H1 (cell line): ENCODE measurements at regions not wholly inside any gene's neighbourhood (a gene's known extent, or its start where the extent isn't known, plus 50 kb on each side); places are given as distances from the start of the nearest gene placed in this dataset.

Experiments
- CTCF ChIA-PET: fragments of 300-600 bp; sonication (Branson Sonifier 250); formaldehyde crosslinking; loops from one replicate; lab custom pipeline; 2021; ENCODE audit not compliant: partially characterized antibody; lab: Charles Lee
- POLR2A ChIA-PET: fragments of 300-600 bp; sonication (Branson Sonifier 250); formaldehyde crosslinking; loops from one replicate; lab custom pipeline; 2021; ENCODE audit warnings: inconsistent platforms; ENCODE audit not compliant: partially characterized antibody; lab: Charles Lee
- DNase-seq, 2 experiments: peaks; one replicate each; pipeline versions ENCODE4 v3.0.0 to v3.0.0-alpha.2; 2010 to 2022; ENCODE audit warnings: low spot score in 2 of 2, low read depth in 1 of 2, mixed read lengths in 1 of 2
- FAIRE-seq: peaks from 2 replicates; lab custom pipeline; 2011; peaks lifted over from hg19 to GRCh38; lab: Jason Lieb, UNC
- H2AFZ ChIP-seq: 2 replicates; pipeline ENCODE4 v1.8.1; 2012; ENCODE audit warnings: low read length, inconsistent platforms
- H2AK5ac ChIP-seq: 2 replicates; pipeline ENCODE4 v1.6.1; 2013; ENCODE audit warnings: low read depth, low read length
- H2BK120ac ChIP-seq: replicated peaks from 2 replicates; pipeline ENCODE3; 2013; ENCODE audit warnings: low read depth, low read length, inconsistent platforms
- H2BK12ac ChIP-seq: 2 replicates; pipeline ENCODE4 v1.6.1; 2013; ENCODE audit warnings: low read depth, low read length
- H2BK15ac ChIP-seq: 2 replicates; pipeline ENCODE4 v1.6.1; 2013; ENCODE audit warnings: low read length
- H2BK20ac ChIP-seq: 2 replicates; pipeline ENCODE4 v1.6.1; 2013; ENCODE audit warnings: low read length
- H2BK5ac ChIP-seq: 2 replicates; pipeline ENCODE4 v1.6.1; 2013; ENCODE audit warnings: low read depth, low read length
- H3K14ac ChIP-seq: 2 replicates; pipeline ENCODE4 v1.6.1; 2013; ENCODE audit warnings: inconsistent platforms; ENCODE audit not compliant: insufficient read length
- H3K18ac ChIP-seq: 2 replicates; pipeline ENCODE4 v1.6.1; 2013; ENCODE audit warnings: low read length; ENCODE audit errors: extremely low read depth
- H3K23ac ChIP-seq: 2 replicates; pipeline ENCODE4 v1.6.1; 2013; ENCODE audit warnings: inconsistent platforms; ENCODE audit not compliant: insufficient read length
- H3K23me2 ChIP-seq: 2 replicates; pipeline ENCODE4 v1.6.1; 2013; ENCODE audit warnings: low read depth, low read length
- H3K27ac ChIP-seq: 2 replicates; pipeline ENCODE4 v1.6.1; 2011; ENCODE audit warnings: low read depth, low read length, inconsistent platforms
- H3K27me3 ChIP-seq, 4 experiments: replicated peaks in 1 of 4; 1 replicate in 1 of 4; 2 replicates in 3 of 4; pipeline versions ENCODE4 v1.6.1 to v1.8.1; 2011 to 2013; ENCODE audit warnings: low read length in 3 of 4, mild to moderate bottlenecking in 3 of 4, inconsistent platforms in 2 of 4, mixed read lengths in 2 of 4, moderate library complexity in 1 of 4; ENCODE audit not compliant: control insufficient read depth in 3 of 4, insufficient read depth in 3 of 4; ENCODE audit errors: extremely low read depth in 1 of 4
- H3K36me3 ChIP-seq, 4 experiments: 2 replicates each; pipeline versions ENCODE4 v1.6.1 to v1.8.1; 2011 to 2013; ENCODE audit warnings: mild to moderate bottlenecking in 4 of 4, low read length in 3 of 4, moderate library complexity in 2 of 4, control low read depth in 1 of 4, inconsistent platforms in 1 of 4; ENCODE audit not compliant: insufficient read depth in 4 of 4, control insufficient read depth in 2 of 4
- H3K4ac ChIP-seq: replicated peaks from 2 replicates; pipeline ENCODE3; 2013; ENCODE audit warnings: low read length, low read depth, mixed read lengths, inconsistent platforms; ENCODE audit not compliant: insufficient read length
- H3K4me1 ChIP-seq, 4 experiments: replicated peaks in 1 of 4; 1 replicate in 1 of 4; 2 replicates in 3 of 4; pipeline versions ENCODE4 v1.6.1 to v1.8.1; 2011 to 2013; ENCODE audit warnings: low read length in 3 of 4, inconsistent platforms in 2 of 4, mixed read lengths in 1 of 4; ENCODE audit not compliant: insufficient read depth in 4 of 4, control insufficient read depth in 3 of 4
- H3K4me2 ChIP-seq, 2 experiments: 2 replicates each; pipeline versions ENCODE4 v1.6.1 to v1.8.1; 2011 to 2013; ENCODE audit warnings: low read depth in 2 of 2, low read length in 2 of 2, control low read depth in 1 of 2, inconsistent platforms in 1 of 2, mild to moderate bottlenecking in 1 of 2; ENCODE audit not compliant: insufficient read depth in 1 of 2
- H3K4me3 ChIP-seq, 4 experiments: fragments of 200-600, 300-600 bp in 1 of 4; sonication (generic), shearing (Covaris generic), sonication (Bioruptor Twin) in 1 of 4; 2 replicates each; pipeline versions ENCODE4 v1.5.1 to v1.8.1; 2011 to 2016; ENCODE audit warnings: low read length in 4 of 4, low read depth in 3 of 4, control low read depth in 2 of 4, inconsistent platforms in 2 of 4, mild to moderate bottlenecking in 2 of 4, mixed read lengths in 1 of 4, moderate library complexity in 1 of 4; ENCODE audit not compliant: insufficient read depth in 2 of 4; ENCODE audit errors: extremely low read depth in 1 of 4
- H3K56ac ChIP-seq: replicated peaks from 2 replicates; pipeline ENCODE3; 2013; ENCODE audit warnings: low read depth, mild to moderate bottlenecking, mixed read lengths, low read length, inconsistent platforms; ENCODE audit not compliant: insufficient read length
- H3K79me1 ChIP-seq: 2 replicates; pipeline ENCODE4 v1.6.1; 2013; ENCODE audit warnings: low read depth, low read length, control low read depth
- H3K79me2 ChIP-seq, 2 experiments: 2 replicates each; pipeline versions ENCODE4 v1.6.1 to v1.8.1; 2012 to 2013; ENCODE audit warnings: low read length in 2 of 2, mild to moderate bottlenecking in 2 of 2, inconsistent platforms in 1 of 2; ENCODE audit not compliant: insufficient read depth in 2 of 2, control insufficient read depth in 1 of 2
- H3K9ac ChIP-seq, 4 experiments: replicated peaks in 1 of 4; 1 replicate in 1 of 4; 2 replicates in 3 of 4; pipeline versions ENCODE4 v1.6.1 to v1.8.1; 2011 to 2013; ENCODE audit warnings: low read depth in 3 of 4, low read length in 3 of 4, control low read depth in 2 of 4, mild to moderate bottlenecking in 2 of 4, moderate library complexity in 2 of 4, inconsistent platforms in 1 of 4; ENCODE audit errors: extremely low read depth in 1 of 4
- H3K9me3 ChIP-seq, 2 experiments: 2 replicates each; pipeline versions ENCODE4 v1.6.1 to v1.8.1; 2012 to 2013; ENCODE audit warnings: mild to moderate bottlenecking in 2 of 2, moderate library complexity in 2 of 2, control low read depth in 1 of 2, inconsistent platforms in 1 of 2, low read depth in 1 of 2, low read length in 1 of 2, mixed read lengths in 1 of 2; ENCODE audit not compliant: insufficient read depth in 2 of 2
- H4K20me1 ChIP-seq, 2 experiments: replicated peaks in 1 of 2; 2 replicates each; pipeline versions ENCODE3 to v1.8.1; 2011 to 2013; ENCODE audit warnings: inconsistent platforms in 2 of 2, low read length in 2 of 2, mild to moderate bottlenecking in 1 of 2; ENCODE audit not compliant: insufficient read depth in 2 of 2, control insufficient read depth in 1 of 2
- H4K5ac ChIP-seq: 2 replicates; pipeline ENCODE4 v1.6.1; 2013; ENCODE audit warnings: low read length, low read depth, mixed read lengths, inconsistent platforms; ENCODE audit not compliant: insufficient read length
- H4K8ac ChIP-seq: 2 replicates; pipeline ENCODE4 v1.8.0; 2013; ENCODE audit warnings: mild to moderate bottlenecking, moderate library complexity, low read length, inconsistent platforms; ENCODE audit not compliant: insufficient read depth; ENCODE audit errors: extremely low read depth
- H4K91ac ChIP-seq: replicated peaks from 2 replicates; pipeline ENCODE3; 2013; ENCODE audit warnings: low read length, mixed read lengths, inconsistent platforms; ENCODE audit not compliant: insufficient read length
- ATF3 ChIP-seq: IDR thresholded peaks from 2 replicates; pipeline ENCODE4 v1.6.1; 2011; ENCODE audit warnings: low read depth, mild to moderate bottlenecking, low read length; ENCODE audit not compliant: insufficient read depth
- BACH1 ChIP-seq: IDR thresholded peaks from 2 replicates; pipeline ENCODE4 v1.6.1; 2012; ENCODE audit warnings: low read length, improper control_type of control experiment
- BRCA1 ChIP-seq: IDR thresholded peaks from 2 replicates; pipeline ENCODE4 v1.6.1; 2012; ENCODE audit warnings: low read depth, low read length, improper control_type of control experiment
- CEBPB ChIP-seq: IDR thresholded peaks from 2 replicates; pipeline ENCODE4 v1.6.1; 2012; ENCODE audit warnings: low read depth, low read length
- CHD1 ChIP-seq: IDR thresholded peaks from 2 replicates; pipeline ENCODE4 v1.6.1; 2012; ENCODE audit warnings: low read depth, low read length, improper control_type of control experiment
- EP300 ChIP-seq, 2 experiments: IDR thresholded peaks; 1 replicate in 1 of 2; 2 replicates in 1 of 2; pipeline ENCODE4 v1.6.1; 2011 to 2012; ENCODE audit warnings: low read depth in 2 of 2, low read length in 2 of 2, mild to moderate bottlenecking in 2 of 2, borderline replicate concordance in 1 of 2, inconsistent platforms in 1 of 2, moderate library complexity in 1 of 2
- EZH2 ChIP-seq: fragments of 200-600 bp; sonication (generic); IDR thresholded peaks from 2 replicates; pipeline ENCODE4 v1.7.1; 2012; ENCODE audit warnings: low read depth, mild to moderate bottlenecking, moderate library complexity, low read length, inconsistent platforms; ENCODE audit not compliant: severe bottlenecking
- FOSL1 ChIP-seq: IDR thresholded peaks from 2 replicates; pipeline ENCODE4 v1.6.1; 2011; ENCODE audit warnings: mild to moderate bottlenecking, low read depth, low read length, moderate library complexity; ENCODE audit not compliant: insufficient read depth
- GTF2F1 ChIP-seq: IDR thresholded peaks from 2 replicates; pipeline ENCODE4 v1.6.1; 2012; ENCODE audit warnings: low read depth, low read length, improper control_type of control experiment, borderline replicate concordance
- JUND ChIP-seq: IDR thresholded peaks from 2 replicates; pipeline ENCODE4 v1.6.1; 2011; ENCODE audit warnings: mild to moderate bottlenecking, improper control_type of control experiment, low read length
- KDM5A ChIP-seq: fragments of 200-600 bp; IDR thresholded peaks from 2 replicates; pipeline ENCODE4 v1.7.1; 2012; ENCODE audit warnings: mild to moderate bottlenecking, low read length, inconsistent platforms, mixed read lengths
- NANOG ChIP-seq: IDR thresholded peaks from 2 replicates; pipeline ENCODE4 v1.6.1; 2011; ENCODE audit warnings: low read length, low read depth, mild to moderate bottlenecking, inconsistent platforms; ENCODE audit not compliant: insufficient read depth, poor library complexity, severe bottlenecking
- POLR2A ChIP-seq, 2 experiments: IDR thresholded peaks; 1 replicate in 1 of 2; 2 replicates in 1 of 2; pipeline ENCODE4 v1.6.1; 2011; ENCODE audit warnings: low read depth in 2 of 2, low read length in 2 of 2, mild to moderate bottlenecking in 2 of 2; ENCODE audit errors: control extremely low read depth in 1 of 2
- POU5F1 ChIP-seq: IDR thresholded peaks from 2 replicates; pipeline ENCODE4 v1.6.1; 2011; ENCODE audit warnings: low read depth, mild to moderate bottlenecking, low read length, moderate library complexity
- SIX5 ChIP-seq: IDR thresholded peaks from 2 replicates; pipeline ENCODE4 v1.6.1; 2011; ENCODE audit warnings: mild to moderate bottlenecking, low read depth, low read length
- SP2 ChIP-seq: IDR thresholded peaks from 2 replicates; pipeline ENCODE4 v1.6.1; 2012; ENCODE audit warnings: mild to moderate bottlenecking, low read length, inconsistent platforms
- WGBS, 2 experiments: shearing (Covaris generic) in 1 of 2; methylation state at CpG; one replicate each; pipeline versions ENCODE4 v1.1.6 to v1.1.7; 2013 to 2015; ENCODE audit warnings: low lambda C conversion rate in 2 of 2, mixed read lengths in 2 of 2, inconsistent platforms in 1 of 2, low coverage in 1 of 2, missing lambda C conversion rate in 1 of 2; ENCODE audit not compliant: insufficient replicate concordance in 2 of 2, insufficient coverage in 1 of 2, insufficient read length in 1 of 2; ENCODE audit errors: extremely low coverage in 1 of 2, missing lambda C conversion rate in 1 of 2; 5-methylcytosine and 5-hydroxymethylcytosine counted together

- no peak overlapping the region for H2BK12ac ChIP-seq
- no peak for FAIRE-seq
- H3K79me2 ChIP-seq = no peaks in the 10 kb centered on the region
- WGBS, 2 experiments = 93% methylated on average over 2 of the region's 2 CpGs; no CpG with 5 or more reads in 1 of the 2 experiments
- no peaks in the 10 kb centered on the region for H3K27me3 ChIP-seq
- no peaks in the 10 kb centered on the region for H3K36me3 ChIP-seq
- no peak overlapping the region for H2BK5ac ChIP-seq
- H3K4me1 ChIP-seq = no peaks in the 10 kb centered on the region
- no peak overlapping the region for H2AK5ac ChIP-seq
- no peaks in the 10 kb centered on the region for H4K20me1 ChIP-seq
- no peak overlapping the region for H4K91ac ChIP-seq
- no peak overlapping the region for H2BK15ac ChIP-seq
- no peak overlapping the region for H4K5ac ChIP-seq
- no peak overlapping the region for H2BK120ac ChIP-seq
- no peak overlapping the region for H2BK20ac ChIP-seq
- DNase-seq = no peak
- H3K79me1 ChIP-seq = no peaks in the 10 kb centered on the region
- H3K23me2 ChIP-seq = no peaks in the 10 kb centered on the region
- no peak overlapping the region for H3K9ac ChIP-seq
- no peak overlapping the region for H3K4me3 ChIP-seq
- no peak overlapping the region for H3K27ac ChIP-seq
- no peak overlapping the region for H3K14ac ChIP-seq
- no peaks in the 10 kb centered on the region for H3K9me3 ChIP-seq
- no peak overlapping the region for H3K18ac ChIP-seq
- POLR2A ChIA-PET = no interaction called here
- no peak overlapping the region for H3K23ac ChIP-seq
- H3K4me2 ChIP-seq = no peak overlapping the region
- no peak overlapping the region for H4K8ac ChIP-seq
- H2AFZ ChIP-seq = no peak overlapping the region
- CTCF ChIA-PET = interaction anchor here (0.6 kb wide), 1 partner anchor 1888 kb away, joined by 4 read pairs; no protein-coding TSS in a partner anchor
- no peak overlapping the region for H3K4ac ChIP-seq
- no peak overlapping the region for H3K56ac ChIP-seq
- TF ChIP-seq EZH2 = no peak
- TF ChIP-seq POLR2A (IDR thresholded peaks at IDR 0.05; ENCODE audit: control extremely low read depth in 1 of 2, low read depth in 2 of 2, low read length in 2 of 2) = no peak
- TF ChIP-seq GTF2F1 = no peak
- no peak for TF ChIP-seq ATF3
- TF ChIP-seq NANOG = no peak
- no peak for TF ChIP-seq JUND
- no peak for TF ChIP-seq BRCA1
- TF ChIP-seq BACH1 = no peak
- no peak for TF ChIP-seq SIX5
- no peak for TF ChIP-seq POU5F1
- no peak for TF ChIP-seq CHD1
- no peak for TF ChIP-seq CEBPB
- TF ChIP-seq FOSL1 = no peak
- TF ChIP-seq SP2 = no peak
- TF ChIP-seq KDM5A = no peak
- no peak for TF ChIP-seq EP300 (IDR thresholded peaks at IDR 0.05; ENCODE audit: borderline replicate concordance in 1 of 2, low read depth in 2 of 2, low read length in 2 of 2)
Measured at GRCh38 chr7:49403844-49404243, 369.6 kb upstream of the VWC2 start.
